Stimulated activated CD8-positive, alpha-beta memory T cell treated with anti-CD3 and anti-CD28 coated beads, Interleukin-4, amount 100 ng/mL, for 24 hours (primary cell): ENCODE measurements at regions not wholly inside any gene's neighbourhood (a gene's known extent, or its start where the extent isn't known, plus 50 kb on each side); places are given as distances from the start of the nearest gene placed in this dataset.

Experiments
- DNase-seq: peaks from one replicate; pipeline ENCODE4 v3.0.0-alpha.2; 2020; ENCODE audit warnings: low read depth

GRCh38 chr9:84456527-84456926 lies 116.0 kb upstream of the SLC28A3 start:
- DNase-seq: no peak

- no peak for DNase-seq
Measured at GRCh38 chr9:84460695-84461094, 120.1 kb upstream of the SLC28A3 start.

- DNase-seq: no peak
Measured at GRCh38 chr9:84463272-84463671, 122.7 kb upstream of the SLC28A3 start.

GRCh38 chr9:84466580-84467285 lies 126.2 kb upstream of the SLC28A3 start:
- no peak for DNase-seq

- DNase-seq: no peak
Measured at GRCh38 chr9:84471816-84472215, 131.3 kb upstream of the SLC28A3 start.

GRCh38 chr9:84478996-84479395 lies 138.4 kb upstream of the SLC28A3 start:
- no peak for DNase-seq

GRCh38 chr9:84480071-84480470 lies 139.5 kb upstream of the SLC28A3 start:
- no peak for DNase-seq

GRCh38 chr9:84481231-84481630 lies 140.7 kb upstream of the SLC28A3 start:
- no peak for DNase-seq

- DNase-seq: no peak
Measured at GRCh38 chr9:84481636-84482218, 141.2 kb upstream of the SLC28A3 start.

GRCh38 chr9:84482607-84483006 lies 142.0 kb upstream of the SLC28A3 start:
- no peak for DNase-seq

- no peak for DNase-seq
Measured at GRCh38 chr9:84484172-84484571, 143.6 kb upstream of the SLC28A3 start.

GRCh38 chr9:84485539-84485938 lies 145.0 kb upstream of the SLC28A3 start:
- DNase-seq: no peak

- DNase-seq: no peak
Measured at GRCh38 chr9:84486663-84487062, 146.1 kb upstream of the SLC28A3 start.

- DNase-seq: no peak
Measured at GRCh38 chr9:84490206-84490841, 149.8 kb upstream of the SLC28A3 start.

- DNase-seq: no peak
Measured at GRCh38 chr9:84490842-84491325, 150.3 kb upstream of the SLC28A3 start.

GRCh38 chr9:84492366-84493159 lies 152.0 kb upstream of the SLC28A3 start:
- DNase-seq: no peak

GRCh38 chr9:84493284-84493947 lies 152.9 kb upstream of the SLC28A3 start:
- DNase-seq: no peak

- no peak for DNase-seq
Measured at GRCh38 chr9:84499969-84500582, 159.5 kb upstream of the SLC28A3 start.

GRCh38 chr9:84500826-84501225 lies 160.3 kb upstream of the SLC28A3 start:
- DNase-seq: no peak

- DNase-seq: no peak
Measured at GRCh38 chr9:84501587-84501986, 161.0 kb upstream of the SLC28A3 start.

- no peak for DNase-seq
Measured at GRCh38 chr9:84502066-84502465, 161.5 kb upstream of the SLC28A3 start.

- DNase-seq: no peak
Measured at GRCh38 chr9:84504360-84504759, 163.8 kb upstream of the SLC28A3 start.
